22Rv1 (cell line): ENCODE measurements at regions not wholly inside any gene's neighbourhood (a gene's known extent, or its start where the extent isn't known, plus 50 kb on each side); places are given as distances from the start of the nearest gene placed in this dataset.

Source experiments
- CTCF ChIP-seq: fragments of 450-650 bp; IDR thresholded peaks from 2 replicates; pipeline ENCODE4 v1.5.1; 2017; ENCODE audit warnings: mild to moderate bottlenecking
- ZFX ChIP-seq: fragments of 450-650 bp; IDR thresholded peaks from 2 replicates; pipeline ENCODE4 v1.6.1; 2017; ENCODE audit warnings: antibody characterized with exemption, borderline replicate concordance

GRCh38 chr7:145543242-145543641 is 573.4 kb upstream of the CNTNAP2 start:
- no peak for TF ChIP-seq CTCF
- TF ChIP-seq ZFX = no peak
